ENCODE measurements at regions not wholly inside any gene's neighbourhood (a gene's known extent, or its start where the extent isn't known, plus 50 kb on each side); places are given as distances from the start of the nearest gene placed in this dataset.

- TF ChIP-seq, protein P1, sequence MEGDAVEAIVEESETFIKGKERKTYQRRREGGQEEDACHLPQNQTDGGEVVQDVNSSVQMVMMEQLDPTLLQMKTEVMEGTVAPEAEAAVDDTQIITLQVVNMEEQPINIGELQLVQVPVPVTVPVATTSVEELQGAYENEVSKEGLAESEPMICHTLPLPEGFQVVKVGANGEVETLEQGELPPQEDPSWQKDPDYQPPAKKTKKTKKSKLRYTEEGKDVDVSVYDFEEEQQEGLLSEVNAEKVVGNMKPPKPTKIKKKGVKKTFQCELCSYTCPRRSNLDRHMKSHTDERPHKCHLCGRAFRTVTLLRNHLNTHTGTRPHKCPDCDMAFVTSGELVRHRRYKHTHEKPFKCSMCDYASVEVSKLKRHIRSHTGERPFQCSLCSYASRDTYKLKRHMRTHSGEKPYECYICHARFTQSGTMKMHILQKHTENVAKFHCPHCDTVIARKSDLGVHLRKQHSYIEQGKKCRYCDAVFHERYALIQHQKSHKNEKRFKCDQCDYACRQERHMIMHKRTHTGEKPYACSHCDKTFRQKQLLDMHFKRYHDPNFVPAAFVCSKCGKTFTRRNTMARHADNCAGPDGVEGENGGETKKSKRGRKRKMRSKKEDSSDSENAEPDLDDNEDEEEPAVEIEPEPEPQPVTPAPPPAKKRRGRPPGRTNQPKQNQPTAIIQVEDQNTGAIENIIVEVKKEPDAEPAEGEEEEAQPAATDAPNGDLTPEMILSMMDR (IDR thresholded peaks at IDR 0.05; ENCODE audit: insufficient read depth, low read length), result no peak
- no peak for TF ChIP-seq POLR2AphosphoS5 (IDR thresholded peaks at IDR 0.05; ENCODE audit: low read depth)
Measured at GRCh38 chr10:3292636-3293035, 120.1 kb upstream of the PITRM1 start.
